Neural cell (in vitro differentiated cells): ENCODE measurements at regions not wholly inside any gene's neighbourhood (a gene's known extent, or its start where the extent isn't known, plus 50 kb on each side); places are given as distances from the start of the nearest gene placed in this dataset.

Source experiments
- H2AFZ ChIP-seq: fragments of 200-600, 300-800 bp; sonication (generic), shearing (Covaris generic); 2 replicates; pipeline ENCODE4 v1.6.0; 2014; ENCODE audit warnings: low read depth, mild to moderate bottlenecking, antibody characterized with exemption, low read length, moderate library complexity
- H3F3A ChIP-seq: fragments of 200-600 bp; shearing (Covaris generic); 2 replicates; pipeline ENCODE4 v1.6.1; 2016; ENCODE audit warnings: mild to moderate bottlenecking, moderate library complexity, mixed read lengths, antibody characterized with exemption, low read length; ENCODE audit not compliant: insufficient read depth, poor library complexity, severe bottlenecking
- H3K27ac ChIP-seq: fragments of 200-600, 300-800 bp; sonication (generic), shearing (Covaris generic); 2 replicates; pipeline ENCODE4 v1.5.1; 2014; ENCODE audit warnings: mild to moderate bottlenecking, low read length, moderate library complexity
- H3K27me3 ChIP-seq: fragments of 300-800, 200-600 bp; sonication (generic), shearing (Covaris generic); 2 replicates; pipeline ENCODE4 v1.6.0; 2014; ENCODE audit warnings: mild to moderate bottlenecking, low read depth, low read length, moderate library complexity; ENCODE audit not compliant: insufficient read depth
- H3K36me3 ChIP-seq: fragments of 300-800, 200-600 bp; sonication (generic), shearing (Covaris generic); 2 replicates; pipeline ENCODE4 v1.5.1; 2014; ENCODE audit warnings: mild to moderate bottlenecking, antibody characterized with exemption, low read length, moderate library complexity; ENCODE audit not compliant: insufficient read depth
- H3K4me2 ChIP-seq: fragments of 300-800, 200-600 bp; sonication (generic), shearing (Covaris generic); 2 replicates; pipeline ENCODE4 v1.6.0; 2014; ENCODE audit warnings: mild to moderate bottlenecking, low read length
- H3K4me3 ChIP-seq: fragments of 300-800, 200-600 bp; sonication (generic), shearing (Covaris generic); 2 replicates; pipeline ENCODE4 v1.5.1; 2014; ENCODE audit warnings: mild to moderate bottlenecking, low read length, moderate library complexity
- H3K79me2 ChIP-seq: fragments of 200-600 bp; shearing (Covaris generic); replicated peaks from 2 replicates; pipeline ENCODE4 v1.6.0; 2014; ENCODE audit warnings: mild to moderate bottlenecking, low read length, moderate library complexity; ENCODE audit not compliant: insufficient read depth
- H3K9ac ChIP-seq: fragments of 300-800, 200-600 bp; sonication (generic), shearing (Covaris generic); 2 replicates; pipeline ENCODE4 v1.6.1; 2016; ENCODE audit warnings: mild to moderate bottlenecking, low read length, mixed read lengths
- H3K9me2 ChIP-seq: fragments of 200-600 bp; shearing (Covaris generic); 2 replicates; pipeline ENCODE4 v1.6.1; 2016; ENCODE audit warnings: mild to moderate bottlenecking, low read length, mixed read lengths; ENCODE audit not compliant: insufficient read depth
- H3K9me3 ChIP-seq: fragments of 200-600, 300-800 bp; sonication (generic), shearing (Covaris generic); 2 replicates; pipeline ENCODE4 v1.6.1; 2016; ENCODE audit warnings: mild to moderate bottlenecking, mixed run types, low read length, moderate library complexity, mixed read lengths
- H4K20me1 ChIP-seq: fragments of 200-600 bp; shearing (Covaris generic); 2 replicates; pipeline ENCODE4 v1.6.1; 2016; ENCODE audit warnings: mild to moderate bottlenecking, mixed run types; ENCODE audit not compliant: insufficient read depth
- EP300 ChIP-seq: fragments of 450-650 bp; conservative IDR thresholded peaks from 2 replicates; pipeline ENCODE4 v1.6.1; 2014; ENCODE audit warnings: antibody characterized with exemption, mild to moderate bottlenecking, moderate library complexity; ENCODE audit not compliant: poor library complexity, severe bottlenecking
- EZH2 ChIP-seq: fragments of 200-600, 300-800 bp; shearing (Covaris generic), sonication (generic); IDR thresholded peaks from 2 replicates; pipeline ENCODE4 v1.6.1; 2014; ENCODE audit warnings: antibody characterized with exemption, low read length, borderline replicate concordance, mild to moderate bottlenecking; ENCODE audit not compliant: insufficient read depth, poor library complexity, severe bottlenecking
- MXI1 ChIP-seq: fragments of 450-650 bp; conservative IDR thresholded peaks from 2 replicates; pipeline ENCODE4 v1.6.1; 2014; ENCODE audit warnings: antibody characterized with exemption, mild to moderate bottlenecking; ENCODE audit not compliant: poor library complexity, severe bottlenecking
- POLR2AphosphoS5 ChIP-seq: IDR thresholded peaks from 2 replicates; pipeline ENCODE4 v1.6.1; 2012
- RAD21 ChIP-seq: fragments of 450-650 bp; conservative IDR thresholded peaks from 2 replicates; pipeline ENCODE4 v1.6.1; 2014; ENCODE audit warnings: antibody characterized with exemption, mild to moderate bottlenecking, moderate library complexity
- SMC3 ChIP-seq: fragments of 450-650 bp; conservative IDR thresholded peaks from 2 replicates; pipeline ENCODE4 v1.6.1; 2014; ENCODE audit warnings: antibody characterized with exemption, mild to moderate bottlenecking, moderate library complexity; ENCODE audit not compliant: poor library complexity
- TAF1 ChIP-seq: IDR thresholded peaks from 2 replicates; pipeline ENCODE4 v1.6.1; 2012; ENCODE audit warnings: low read depth
- TF ChIP-seq, protein P1 (sequence below): fragments of 450-650 bp; IDR thresholded peaks from 2 replicates; pipeline ENCODE4 v1.5.1; 2014; ENCODE audit warnings: antibody characterized with exemption, mild to moderate bottlenecking, moderate library complexity; ENCODE audit not compliant: poor library complexity, severe bottlenecking
- TF ChIP-seq, protein P2 (sequence below): IDR thresholded peaks from 2 replicates; pipeline ENCODE4 v1.6.1; 2012; ENCODE audit warnings: borderline replicate concordance

DNA sequence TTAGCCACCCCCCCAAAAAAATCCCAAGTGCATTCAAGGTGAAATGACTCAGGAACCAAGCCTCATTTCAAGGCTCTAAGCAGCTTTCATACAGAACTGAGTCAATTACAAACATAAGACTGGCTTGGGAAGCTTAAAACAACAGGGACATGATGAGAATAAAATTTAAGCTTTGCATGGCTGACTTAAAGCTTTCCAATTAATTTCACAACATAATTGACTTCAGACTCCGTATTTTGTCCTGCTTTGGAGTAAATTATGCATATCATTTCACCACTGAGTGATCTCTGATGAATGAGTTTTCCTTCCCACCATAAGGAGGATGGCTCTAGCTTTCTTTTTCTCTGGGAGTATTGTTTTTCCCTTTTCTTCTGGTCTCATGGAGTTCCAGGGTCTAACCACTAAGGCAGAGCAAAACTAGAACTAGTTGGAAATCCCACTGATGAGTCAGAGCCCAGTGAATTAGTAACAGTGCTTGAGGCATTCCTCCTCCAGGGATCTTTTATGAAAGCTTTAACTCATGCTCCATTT lies 72.8 kb downstream of the XCL2 start:
- Histone ChIP-seq H3K27me3 (no peaks in the 10 kb centered on the region), H3K4me2 (no peak overlapping the region), H3F3A (no peaks in the 10 kb centered on the region), H4K20me1 (no peaks in the 10 kb centered on the region), H3K9ac (no peak overlapping the region), H3K36me3 (no peaks in the 10 kb centered on the region), H3K4me3 (no peak overlapping the region), H3K9me3 (peaks cover 3% of the 10 kb centered on the region), H2AFZ (no peak overlapping the region), H3K9me2 (no peaks in the 10 kb centered on the region), H3K27ac (no peak overlapping the region), H3K79me2 (no peaks in the 10 kb centered on the region)
- TF ChIP-seq TAF1: no peak
- TF ChIP-seq, protein P1, sequence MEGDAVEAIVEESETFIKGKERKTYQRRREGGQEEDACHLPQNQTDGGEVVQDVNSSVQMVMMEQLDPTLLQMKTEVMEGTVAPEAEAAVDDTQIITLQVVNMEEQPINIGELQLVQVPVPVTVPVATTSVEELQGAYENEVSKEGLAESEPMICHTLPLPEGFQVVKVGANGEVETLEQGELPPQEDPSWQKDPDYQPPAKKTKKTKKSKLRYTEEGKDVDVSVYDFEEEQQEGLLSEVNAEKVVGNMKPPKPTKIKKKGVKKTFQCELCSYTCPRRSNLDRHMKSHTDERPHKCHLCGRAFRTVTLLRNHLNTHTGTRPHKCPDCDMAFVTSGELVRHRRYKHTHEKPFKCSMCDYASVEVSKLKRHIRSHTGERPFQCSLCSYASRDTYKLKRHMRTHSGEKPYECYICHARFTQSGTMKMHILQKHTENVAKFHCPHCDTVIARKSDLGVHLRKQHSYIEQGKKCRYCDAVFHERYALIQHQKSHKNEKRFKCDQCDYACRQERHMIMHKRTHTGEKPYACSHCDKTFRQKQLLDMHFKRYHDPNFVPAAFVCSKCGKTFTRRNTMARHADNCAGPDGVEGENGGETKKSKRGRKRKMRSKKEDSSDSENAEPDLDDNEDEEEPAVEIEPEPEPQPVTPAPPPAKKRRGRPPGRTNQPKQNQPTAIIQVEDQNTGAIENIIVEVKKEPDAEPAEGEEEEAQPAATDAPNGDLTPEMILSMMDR: no peak

DNA sequence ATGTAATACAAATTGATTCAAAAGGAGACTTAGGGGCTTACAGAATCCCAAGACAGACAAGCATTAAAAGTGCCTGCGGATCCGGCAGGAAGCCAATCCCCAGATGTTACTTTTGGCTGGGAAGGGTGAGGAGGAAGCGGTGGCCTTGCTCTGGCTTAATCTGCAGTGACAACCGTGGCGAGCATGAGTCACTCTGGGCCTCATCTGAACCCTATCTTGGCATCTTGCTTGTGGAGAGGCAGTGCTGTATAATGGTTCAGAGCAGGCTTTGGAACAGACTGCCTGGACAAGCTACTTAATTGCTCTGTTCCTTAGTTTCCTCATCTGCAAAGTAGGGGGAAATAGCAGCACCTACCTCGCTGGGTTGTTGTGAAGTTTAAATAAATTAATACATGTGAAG lies 74.1 kb downstream of the XCL2 start:
- TF ChIP-seq, protein P2, sequence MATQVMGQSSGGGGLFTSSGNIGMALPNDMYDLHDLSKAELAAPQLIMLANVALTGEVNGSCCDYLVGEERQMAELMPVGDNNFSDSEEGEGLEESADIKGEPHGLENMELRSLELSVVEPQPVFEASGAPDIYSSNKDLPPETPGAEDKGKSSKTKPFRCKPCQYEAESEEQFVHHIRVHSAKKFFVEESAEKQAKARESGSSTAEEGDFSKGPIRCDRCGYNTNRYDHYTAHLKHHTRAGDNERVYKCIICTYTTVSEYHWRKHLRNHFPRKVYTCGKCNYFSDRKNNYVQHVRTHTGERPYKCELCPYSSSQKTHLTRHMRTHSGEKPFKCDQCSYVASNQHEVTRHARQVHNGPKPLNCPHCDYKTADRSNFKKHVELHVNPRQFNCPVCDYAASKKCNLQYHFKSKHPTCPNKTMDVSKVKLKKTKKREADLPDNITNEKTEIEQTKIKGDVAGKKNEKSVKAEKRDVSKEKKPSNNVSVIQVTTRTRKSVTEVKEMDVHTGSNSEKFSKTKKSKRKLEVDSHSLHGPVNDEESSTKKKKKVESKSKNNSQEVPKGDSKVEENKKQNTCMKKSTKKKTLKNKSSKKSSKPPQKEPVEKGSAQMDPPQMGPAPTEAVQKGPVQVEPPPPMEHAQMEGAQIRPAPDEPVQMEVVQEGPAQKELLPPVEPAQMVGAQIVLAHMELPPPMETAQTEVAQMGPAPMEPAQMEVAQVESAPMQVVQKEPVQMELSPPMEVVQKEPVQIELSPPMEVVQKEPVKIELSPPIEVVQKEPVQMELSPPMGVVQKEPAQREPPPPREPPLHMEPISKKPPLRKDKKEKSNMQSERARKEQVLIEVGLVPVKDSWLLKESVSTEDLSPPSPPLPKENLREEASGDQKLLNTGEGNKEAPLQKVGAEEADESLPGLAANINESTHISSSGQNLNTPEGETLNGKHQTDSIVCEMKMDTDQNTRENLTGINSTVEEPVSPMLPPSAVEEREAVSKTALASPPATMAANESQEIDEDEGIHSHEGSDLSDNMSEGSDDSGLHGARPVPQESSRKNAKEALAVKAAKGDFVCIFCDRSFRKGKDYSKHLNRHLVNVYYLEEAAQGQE: no peak
- no peak for TF ChIP-seq EZH2
- H3K36me3 ChIP-seq: no peaks in the 10 kb centered on the region
- H3K27me3 ChIP-seq: no peaks in the 10 kb centered on the region
- H3K4me2 ChIP-seq: no peak overlapping the region
- H3K79me2 ChIP-seq: no peaks in the 10 kb centered on the region
- H3K4me3 ChIP-seq: no peak overlapping the region
- H3K9me3 ChIP-seq: peaks cover 3% of the 10 kb centered on the region
- no peaks in the 10 kb centered on the region for H3K9me2 ChIP-seq
- no peak overlapping the region for H3K9ac ChIP-seq
- no peak overlapping the region for H3K27ac ChIP-seq
- H2AFZ ChIP-seq: no peak overlapping the region
- no peaks in the 10 kb centered on the region for H4K20me1 ChIP-seq
- H3F3A ChIP-seq: no peaks in the 10 kb centered on the region

DNA sequence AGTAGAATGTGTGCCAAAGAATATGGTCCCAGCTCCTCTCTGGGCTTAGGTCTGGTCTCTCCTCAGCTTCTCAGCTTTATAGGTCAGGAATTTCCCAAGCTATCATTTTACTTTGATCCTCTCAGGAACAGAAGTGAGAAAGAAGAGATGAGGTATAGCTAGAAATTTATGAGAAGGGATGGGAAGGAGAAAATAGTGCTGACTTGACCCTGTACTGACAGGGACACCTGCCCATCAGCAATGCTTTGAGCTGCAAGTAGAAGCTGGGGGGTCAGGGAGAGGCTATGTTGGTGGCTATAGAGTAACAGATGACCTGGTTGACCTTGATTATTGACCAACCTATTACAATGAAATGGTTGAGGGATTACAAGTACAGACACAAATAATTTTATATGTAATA lies 75.0 kb downstream of the XCL2 start:
- H3K9ac ChIP-seq: no peak overlapping the region
- no peak overlapping the region for H3K4me3 ChIP-seq
- no peaks in the 10 kb centered on the region for H3K36me3 ChIP-seq
- no peaks in the 10 kb centered on the region for H3K9me2 ChIP-seq
- no peak overlapping the region for H2AFZ ChIP-seq
- H4K20me1 ChIP-seq: no peaks in the 10 kb centered on the region
- H3K27ac ChIP-seq: no peak overlapping the region
- no peaks in the 10 kb centered on the region for H3K9me3 ChIP-seq
- H3K4me2 ChIP-seq: no peak overlapping the region
- TF ChIP-seq, protein P2: no peak
- no peak for TF ChIP-seq SMC3
- no peak for TF ChIP-seq EP300
- no peak for TF ChIP-seq TAF1
- TF ChIP-seq EZH2: no peak
- TF ChIP-seq, protein P1: no peak
- TF ChIP-seq RAD21: no peak
- no peak for TF ChIP-seq MXI1
- TF ChIP-seq POLR2AphosphoS5: no peak
- no peaks in the 10 kb centered on the region for H3K27me3 ChIP-seq
- no peaks in the 10 kb centered on the region for H3K79me2 ChIP-seq
- H3F3A ChIP-seq: no peaks in the 10 kb centered on the region
